ENCODE measurements at regions not wholly inside any gene's neighbourhood (a gene's known extent, or its start where the extent isn't known, plus 50 kb on each side); places are given as distances from the start of the nearest gene placed in this dataset.

DNA sequence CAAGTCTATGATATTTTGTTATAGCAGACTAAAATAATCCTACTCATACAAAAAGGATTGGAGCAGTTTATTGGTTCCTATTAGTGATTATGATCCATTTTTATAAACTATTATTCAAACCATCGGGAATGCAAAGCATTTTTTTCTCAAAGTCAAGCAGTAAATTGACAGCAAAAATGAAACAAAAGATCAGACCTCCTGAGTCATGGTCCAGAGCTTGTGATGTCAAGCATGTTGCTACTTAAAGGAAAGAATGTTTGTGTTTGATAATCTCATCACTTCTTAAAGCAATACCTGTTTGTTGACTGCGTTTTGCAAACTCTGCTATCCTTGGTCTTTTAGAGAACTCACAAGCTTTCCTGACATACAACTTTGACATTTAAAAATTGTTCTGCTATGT is 204.4 kb downstream of the SAMD5 start:
- intact Hi-C loops (cut with micrococcal nuclease): no loop called here

DNA sequence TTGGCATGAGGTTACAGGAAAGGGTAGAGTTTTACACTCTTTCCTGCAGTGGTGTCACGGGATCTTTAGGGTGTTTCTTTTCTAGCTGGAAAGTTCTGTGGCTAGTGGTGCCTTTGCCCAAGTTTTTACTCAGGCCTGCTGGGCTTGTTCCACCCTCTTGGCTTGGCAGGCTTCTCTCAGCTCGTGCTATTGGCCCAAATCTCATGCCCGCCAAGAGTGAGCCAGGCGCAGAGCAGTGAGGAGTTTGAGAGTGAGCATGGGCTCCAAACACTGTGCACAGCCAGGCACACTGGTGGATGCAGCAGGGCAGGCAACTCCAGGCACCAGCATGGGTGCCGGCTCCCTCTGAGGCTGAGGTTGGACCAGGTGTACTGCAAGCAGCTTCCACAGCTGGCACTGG is 206.5 kb downstream of the SAMD5 start:
- intact Hi-C loops (cut with micrococcal nuclease): no loop called here

DNA sequence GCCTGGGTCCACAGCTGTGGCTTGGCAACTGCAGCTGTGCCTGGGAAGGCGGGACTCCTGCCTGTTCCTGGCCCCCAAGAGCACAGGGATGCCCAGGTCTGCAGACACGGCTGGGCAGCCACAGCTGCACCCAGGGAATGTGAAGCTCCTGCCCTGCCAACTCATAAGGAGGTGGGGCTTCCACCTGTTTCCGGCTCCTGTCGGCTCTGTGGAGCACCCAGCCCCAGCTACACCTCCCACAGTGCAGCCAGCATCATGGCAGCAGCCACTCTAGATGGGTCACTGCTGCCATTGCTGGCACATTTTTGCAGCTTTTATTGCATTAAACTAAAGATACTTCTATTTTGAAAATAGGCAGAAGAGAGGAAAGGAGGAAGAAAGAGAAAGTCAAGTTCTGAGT is 207.9 kb downstream of the SAMD5 start:
- intact Hi-C loops (cut with micrococcal nuclease): no loop called here

DNA sequence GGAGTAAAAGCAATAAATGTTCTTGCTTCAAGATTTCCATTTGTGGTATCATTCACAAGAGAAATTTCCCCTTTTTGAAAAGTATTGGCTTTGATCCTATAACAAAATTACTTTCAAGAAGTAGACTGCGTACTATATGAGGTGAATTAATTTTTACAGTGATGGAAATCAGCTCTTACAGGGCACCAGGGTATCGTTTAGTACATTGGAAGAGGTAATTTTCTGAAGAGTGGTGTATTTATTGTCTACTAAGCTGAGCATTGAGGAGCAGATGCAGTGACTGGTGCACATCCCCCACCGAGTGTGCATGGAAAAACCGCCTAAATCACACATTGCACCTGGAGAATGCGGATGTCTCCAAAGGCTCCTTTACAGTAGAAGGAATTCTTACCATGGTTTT is 209.5 kb downstream of the SAMD5 start:
- intact Hi-C loops (cut with micrococcal nuclease): no loop called here

DNA sequence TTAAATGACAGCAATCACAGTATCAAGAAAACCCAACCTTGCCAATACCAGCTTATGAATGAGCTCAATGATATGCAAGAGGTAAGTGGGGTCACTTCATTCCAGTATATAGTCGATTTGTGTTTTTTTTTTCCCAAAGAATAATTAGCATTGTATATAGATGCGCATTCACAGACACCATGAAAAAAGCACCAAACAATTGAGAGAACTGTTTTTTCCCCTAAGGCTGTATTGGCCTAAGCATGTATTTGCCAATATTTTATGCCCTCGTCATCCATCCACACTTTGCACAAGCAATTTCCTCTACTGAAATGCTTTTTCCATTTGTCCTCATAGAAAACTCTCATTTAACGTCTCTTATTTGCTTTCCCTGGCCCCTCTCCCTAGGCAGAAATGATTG is 213.7 kb downstream of the SAMD5 start:
- intact Hi-C loops (cut with micrococcal nuclease): no loop called here

DNA sequence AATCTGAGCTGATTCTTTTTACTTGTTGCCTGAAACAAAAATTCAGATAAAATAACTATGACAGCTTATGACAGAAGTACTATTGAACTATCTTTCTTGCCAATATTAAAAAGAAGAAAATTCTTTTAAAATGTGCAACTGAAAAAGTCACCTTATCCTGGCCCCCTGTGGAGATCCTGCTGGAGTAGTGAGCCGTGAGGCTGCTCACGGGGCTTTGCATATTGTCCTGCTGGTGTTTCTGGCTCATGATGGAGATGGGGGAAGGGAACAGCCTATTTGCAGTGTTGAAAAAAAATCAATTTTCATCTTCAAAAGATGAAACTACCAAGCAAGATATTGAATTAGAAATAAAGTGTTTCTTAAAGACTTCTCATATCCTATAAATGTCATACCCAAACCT is 216.0 kb downstream of the SAMD5 start:
- intact Hi-C loops (cut with micrococcal nuclease): no loop called here

DNA sequence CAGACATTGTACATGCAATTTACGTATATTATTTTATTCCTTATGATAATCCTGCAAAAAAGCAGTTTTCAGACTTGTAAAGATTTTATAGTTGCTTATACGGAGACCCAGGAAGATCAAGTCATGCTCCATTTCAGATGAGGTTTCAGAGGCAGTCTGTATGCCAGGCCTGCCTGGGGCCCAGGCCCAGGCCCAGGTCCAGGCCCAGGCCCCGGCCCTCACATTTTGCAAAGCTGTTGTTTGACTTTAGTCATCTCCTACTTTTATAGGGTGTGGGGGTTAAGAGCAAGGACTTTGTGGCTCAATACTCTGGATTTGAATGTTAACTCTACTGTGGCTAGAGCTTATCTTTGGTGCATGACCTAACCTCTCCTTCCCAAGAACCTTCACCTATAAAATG is 217.9 kb downstream of the SAMD5 start:
- intact Hi-C loops (cut with micrococcal nuclease): no loop called here

DNA sequence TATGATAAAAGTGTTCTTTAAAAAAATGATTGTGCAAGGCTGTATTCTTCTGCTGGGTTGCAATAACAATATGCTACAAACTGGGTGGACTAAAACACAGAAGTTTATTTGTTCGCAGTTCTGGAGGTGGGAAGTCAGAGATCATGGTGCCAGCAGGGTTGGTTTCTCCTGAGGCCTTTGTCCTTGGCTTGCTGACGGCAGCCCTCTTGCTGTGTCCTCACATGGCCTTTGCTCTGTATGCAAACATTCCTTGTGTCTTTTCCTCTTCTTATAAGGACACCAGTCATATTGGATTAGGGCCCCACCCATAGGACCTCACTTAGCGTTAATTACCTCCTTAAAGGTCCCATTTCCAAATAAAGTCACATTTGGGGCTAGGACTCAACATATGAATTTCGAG is 220.4 kb downstream of the SAMD5 start:
- intact Hi-C loops (cut with micrococcal nuclease): no loop called here

DNA sequence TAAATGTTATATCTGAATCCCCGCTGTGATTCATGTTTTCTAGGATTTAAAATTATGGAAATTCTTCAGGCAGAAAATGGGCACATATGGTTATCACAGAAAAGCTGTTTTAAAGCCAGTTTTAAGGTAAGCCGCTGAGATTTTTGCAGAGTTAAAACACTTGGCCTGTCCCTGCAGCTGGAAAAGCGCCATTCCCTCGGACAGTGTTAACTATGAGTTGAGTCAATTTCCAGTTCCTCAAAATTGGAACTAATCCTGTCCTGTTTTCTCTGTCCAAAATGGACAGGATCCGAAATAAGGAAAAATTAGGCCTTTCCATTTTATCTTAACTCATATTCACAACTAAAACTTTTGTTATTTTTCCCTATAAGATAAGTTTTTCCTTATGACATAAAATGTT is 225.2 kb downstream of the SAMD5 start:
- intact Hi-C loops (cut with micrococcal nuclease): no loop called here

DNA sequence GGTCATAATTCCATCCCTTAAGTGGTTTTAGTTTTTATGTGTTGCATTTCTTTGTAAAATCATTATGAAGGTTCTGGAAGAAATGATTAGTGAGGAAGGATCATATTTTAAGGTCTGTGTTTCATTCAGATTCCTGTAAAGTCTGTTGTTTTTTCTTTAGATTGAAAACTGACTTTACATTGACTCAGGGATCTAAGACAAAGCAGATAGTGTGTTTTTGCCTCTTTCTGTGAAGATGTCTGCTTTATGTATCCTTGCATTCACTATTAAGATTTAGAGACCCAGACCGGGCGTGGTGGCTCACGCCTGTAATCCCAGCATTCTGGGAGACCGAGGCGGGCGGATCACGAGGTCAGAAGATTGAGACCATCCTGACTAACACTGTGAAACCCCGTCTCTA is 225.7 kb downstream of the SAMD5 start:
- intact Hi-C loops (cut with micrococcal nuclease): no loop called here

DNA sequence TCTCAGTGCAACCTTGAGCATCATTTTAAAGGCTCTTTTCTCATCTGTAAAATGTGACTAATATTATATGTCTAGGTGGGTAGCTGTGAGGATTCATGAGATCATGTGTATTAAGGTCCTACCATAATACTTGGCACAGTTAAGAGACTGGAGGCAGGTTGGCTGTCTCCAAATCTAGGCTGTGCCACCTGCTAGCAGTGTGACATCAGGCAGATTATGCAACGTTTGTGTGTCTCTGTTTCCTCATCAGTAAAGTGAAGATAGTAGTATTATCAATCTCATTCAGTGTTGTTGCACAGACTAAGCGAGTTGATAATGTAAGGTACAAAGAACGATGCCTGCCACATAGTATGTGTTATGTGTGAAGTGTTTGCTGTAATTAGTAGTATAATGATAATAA is 227.4 kb downstream of the SAMD5 start:
- intact Hi-C loops (cut with micrococcal nuclease): no loop called here

DNA sequence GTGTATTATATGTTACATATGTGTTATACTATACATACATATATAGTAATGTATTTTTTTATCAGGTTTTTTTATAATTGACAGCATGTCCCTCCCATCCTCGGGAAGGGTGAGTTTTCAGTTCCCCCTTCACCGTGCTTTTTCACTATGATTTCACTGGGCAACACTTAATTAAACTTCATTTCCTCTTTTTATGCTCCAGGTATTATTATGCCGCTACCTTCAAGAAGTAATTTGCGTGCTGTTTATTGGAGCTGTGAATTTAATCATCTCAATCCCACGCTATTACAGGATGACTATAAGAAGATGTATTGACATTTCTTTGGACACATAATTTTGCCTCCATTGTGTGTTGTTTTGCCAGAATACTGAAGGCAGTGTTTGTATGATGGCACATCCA is 228.6 kb downstream of the SAMD5 start:
- intact Hi-C loops (cut with micrococcal nuclease): no loop called here

DNA sequence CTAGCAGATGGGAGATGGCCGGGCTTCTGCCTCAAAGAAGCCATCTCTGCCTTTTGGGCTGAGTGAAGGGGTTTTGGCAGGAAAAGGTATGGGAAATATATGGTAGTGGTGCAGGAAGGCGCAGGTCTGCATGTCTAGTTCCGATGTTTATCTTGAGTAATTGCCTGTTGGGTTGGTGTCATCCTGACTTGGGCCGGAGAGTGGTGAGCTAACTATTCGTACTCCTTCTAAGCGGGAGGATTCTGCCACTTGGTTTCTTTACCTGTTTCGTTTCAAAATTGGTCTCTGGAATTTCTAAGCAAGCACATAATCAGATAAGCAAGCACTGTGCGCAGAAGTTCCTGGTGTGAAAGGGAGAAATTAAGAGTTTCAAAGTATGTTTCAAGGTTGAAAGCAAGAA is 229.6 kb downstream of the SAMD5 start:
- intact Hi-C loops (cut with micrococcal nuclease): no loop called here

DNA sequence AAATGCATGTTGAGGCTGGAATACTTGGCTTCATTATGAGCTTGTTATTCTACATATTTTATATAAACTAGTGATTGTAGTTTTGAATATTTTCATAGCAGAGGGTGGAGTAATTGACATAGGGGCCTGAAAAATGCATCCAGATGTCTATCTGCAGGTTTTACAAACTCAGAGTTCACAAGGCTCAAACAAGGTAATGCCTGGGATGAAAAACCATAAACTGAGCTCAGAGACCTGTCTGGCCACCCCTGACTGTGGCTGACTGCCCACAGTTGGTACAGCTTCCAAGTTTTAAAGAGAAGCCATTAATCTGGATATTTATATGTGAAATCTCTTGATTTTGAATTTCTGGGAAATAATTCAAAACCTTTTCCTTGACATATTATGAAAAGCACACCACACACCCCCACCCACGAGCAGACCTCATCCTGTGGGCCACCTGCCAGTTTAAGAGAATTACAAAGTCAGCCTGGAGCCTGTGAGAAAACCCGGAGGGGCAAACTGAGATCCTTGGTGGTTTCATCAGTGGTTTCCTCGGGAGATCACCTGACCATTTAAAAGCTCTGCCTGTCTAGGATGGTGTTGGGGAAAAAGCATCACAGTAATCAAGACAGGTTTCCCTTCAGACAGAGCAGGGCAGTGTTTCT is 230.1 kb downstream of the SAMD5 start:
- intact Hi-C loops (cut with micrococcal nuclease): no loop called here

DNA sequence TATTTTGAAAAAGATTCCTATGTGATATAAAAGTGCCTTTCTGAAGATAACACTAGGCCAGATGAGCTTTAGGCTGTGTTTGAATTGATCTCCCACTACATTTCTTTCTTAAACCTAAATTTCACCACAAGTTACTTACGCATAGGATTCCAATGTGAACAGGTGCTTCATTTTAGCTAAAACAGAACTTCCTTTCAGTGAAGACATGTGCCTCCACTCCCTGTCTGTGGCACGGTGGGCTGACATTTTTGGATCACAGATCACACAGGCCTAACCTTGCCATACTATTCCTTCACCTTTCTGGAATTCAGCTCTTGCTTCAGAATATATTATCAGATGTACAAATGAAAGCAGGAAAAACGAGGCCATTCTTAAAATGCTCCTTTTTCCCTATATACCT is 231.8 kb downstream of the SAMD5 start:
- intact Hi-C loops (cut with micrococcal nuclease): no loop called here

DNA sequence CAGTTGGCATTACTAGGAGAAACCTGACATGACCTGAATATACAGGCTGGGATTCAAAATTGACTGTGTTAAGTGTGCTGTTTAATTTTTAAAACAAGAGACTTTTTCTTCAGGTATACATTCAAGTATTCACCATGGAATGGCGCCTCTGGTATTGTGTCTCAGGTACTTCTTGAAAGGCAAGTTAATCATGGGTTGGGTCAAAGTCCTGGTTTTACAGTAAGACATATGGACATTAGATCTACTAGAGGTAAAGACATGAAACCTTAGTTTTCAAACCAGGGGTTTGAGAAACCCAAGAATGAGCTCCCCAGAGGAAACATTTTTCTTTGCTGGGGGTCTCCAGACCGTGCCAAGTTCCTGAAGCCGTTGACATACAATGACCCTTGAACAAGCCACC is 232.4 kb downstream of the SAMD5 start:
- intact Hi-C loops (cut with micrococcal nuclease): no loop called here

DNA sequence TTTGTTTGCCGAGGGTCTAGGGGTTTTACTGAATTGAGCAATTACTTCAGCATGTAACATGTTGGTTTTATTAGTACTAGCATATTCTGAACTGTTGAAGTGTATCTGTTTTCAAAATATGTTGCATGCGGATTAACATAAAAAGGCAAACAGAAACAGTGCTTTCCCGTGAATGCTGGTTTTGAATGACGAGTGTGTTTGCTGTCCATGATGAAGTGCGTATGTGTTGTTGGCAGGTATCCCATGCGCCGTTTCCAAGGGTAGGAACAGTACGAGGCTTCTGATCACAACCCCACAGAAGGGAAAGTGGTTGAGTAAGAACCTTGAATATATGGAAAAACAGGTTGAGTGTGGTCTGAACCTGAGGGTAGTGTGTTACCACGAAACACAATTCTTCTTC is 232.9 kb downstream of the SAMD5 start:
- intact Hi-C loops (cut with micrococcal nuclease): no loop called here

DNA sequence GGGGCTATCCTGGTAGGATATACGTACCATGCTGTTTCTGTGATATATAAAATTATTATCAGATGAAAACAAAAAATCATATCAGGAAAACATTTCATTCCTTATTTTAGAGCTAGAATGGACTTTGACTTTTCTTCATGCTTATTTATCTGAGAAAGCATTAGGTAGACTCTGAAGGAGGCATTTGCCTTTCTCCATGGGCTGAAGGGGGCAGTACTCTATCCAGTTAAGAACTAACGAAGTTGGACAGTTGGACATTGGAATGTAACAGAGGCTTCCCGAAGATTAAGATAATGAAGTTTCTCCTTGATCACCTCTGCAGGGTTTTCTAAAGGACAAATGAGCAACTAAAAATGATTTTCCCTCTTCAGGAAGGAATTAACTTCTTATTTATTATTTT is 233.9 kb downstream of the SAMD5 start:
- intact Hi-C loops (cut with micrococcal nuclease): no loop called here

DNA sequence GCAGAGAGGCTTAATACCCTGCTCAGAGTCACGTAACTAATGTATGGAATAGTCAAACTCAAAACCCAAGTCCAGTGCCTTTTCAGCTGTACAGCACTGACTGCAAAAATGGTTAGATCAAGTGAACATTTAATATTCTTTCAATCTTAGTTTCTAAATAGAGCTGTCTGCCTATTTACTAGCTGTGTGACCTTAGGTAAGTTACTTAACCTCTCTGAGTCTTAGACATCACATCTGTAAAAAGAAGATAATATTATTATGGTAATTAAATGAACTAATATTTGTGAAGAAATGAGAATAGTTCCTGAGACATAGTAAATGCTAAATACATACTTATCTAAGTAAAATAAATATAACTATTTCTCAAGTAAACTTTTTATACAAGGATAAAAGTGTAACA is 235.5 kb downstream of the SAMD5 start:
- intact Hi-C loops (cut with micrococcal nuclease): no loop called here

DNA sequence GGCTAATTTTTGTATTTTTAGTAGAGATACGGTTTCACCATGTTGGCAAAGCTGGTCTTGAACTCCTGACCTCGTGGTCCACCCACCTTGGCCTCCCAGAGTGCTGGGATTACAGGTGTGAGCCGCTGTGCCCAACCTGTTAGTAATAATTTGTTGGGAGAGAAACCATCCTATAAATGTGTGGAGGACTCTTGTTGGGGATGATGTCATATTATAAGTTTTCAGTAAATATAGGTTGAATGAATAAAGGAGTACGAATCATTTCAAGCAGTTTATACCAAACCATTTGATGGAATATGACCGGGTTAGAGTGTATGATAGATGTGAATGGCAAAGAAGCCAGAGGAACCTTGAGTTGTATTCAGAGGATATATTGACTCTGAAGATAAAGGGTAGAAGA is 240.8 kb downstream of the SAMD5 start:
- intact Hi-C loops (cut with micrococcal nuclease): no loop called here

DNA sequence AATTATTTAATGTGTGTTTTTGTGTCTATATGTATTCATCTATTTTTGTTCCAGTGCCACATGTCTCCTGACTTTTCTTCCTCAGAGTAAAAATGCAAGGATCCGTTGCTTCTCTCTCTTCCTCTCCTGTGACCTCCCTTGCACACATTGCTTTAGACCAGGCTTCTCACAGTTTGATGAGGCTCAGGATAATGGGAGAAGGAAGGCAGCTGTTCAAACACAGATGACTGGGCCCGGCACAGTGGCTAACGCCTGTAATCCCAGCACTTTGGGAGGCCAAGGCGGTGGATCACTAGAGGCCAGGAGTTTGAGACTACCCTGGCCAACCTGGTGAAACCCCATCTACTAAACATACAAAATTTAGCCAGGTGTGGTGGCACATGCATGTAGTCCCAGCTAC is 241.9 kb downstream of the SAMD5 start:
- intact Hi-C loops (cut with micrococcal nuclease): no loop called here

DNA sequence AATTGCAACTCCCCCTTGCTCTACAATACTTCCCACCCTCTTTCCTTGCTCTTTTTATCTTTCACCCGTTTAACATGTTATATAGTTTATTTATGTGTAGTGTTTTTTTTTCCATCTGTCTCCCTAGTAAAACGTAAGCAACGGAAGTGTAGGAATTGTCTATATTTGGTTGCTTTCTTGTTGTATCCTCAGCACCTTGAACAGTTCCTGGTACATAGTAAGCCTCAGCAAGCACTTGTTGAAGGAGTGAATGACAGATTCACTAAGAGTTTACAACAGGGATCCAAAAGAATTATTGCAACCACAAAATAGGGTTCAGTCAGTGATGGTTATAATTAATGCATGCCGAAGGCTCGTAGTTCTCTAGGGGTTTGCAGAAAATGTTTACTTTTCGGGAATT is 242.7 kb downstream of the SAMD5 start:
- intact Hi-C loops (cut with micrococcal nuclease): no loop called here

DNA sequence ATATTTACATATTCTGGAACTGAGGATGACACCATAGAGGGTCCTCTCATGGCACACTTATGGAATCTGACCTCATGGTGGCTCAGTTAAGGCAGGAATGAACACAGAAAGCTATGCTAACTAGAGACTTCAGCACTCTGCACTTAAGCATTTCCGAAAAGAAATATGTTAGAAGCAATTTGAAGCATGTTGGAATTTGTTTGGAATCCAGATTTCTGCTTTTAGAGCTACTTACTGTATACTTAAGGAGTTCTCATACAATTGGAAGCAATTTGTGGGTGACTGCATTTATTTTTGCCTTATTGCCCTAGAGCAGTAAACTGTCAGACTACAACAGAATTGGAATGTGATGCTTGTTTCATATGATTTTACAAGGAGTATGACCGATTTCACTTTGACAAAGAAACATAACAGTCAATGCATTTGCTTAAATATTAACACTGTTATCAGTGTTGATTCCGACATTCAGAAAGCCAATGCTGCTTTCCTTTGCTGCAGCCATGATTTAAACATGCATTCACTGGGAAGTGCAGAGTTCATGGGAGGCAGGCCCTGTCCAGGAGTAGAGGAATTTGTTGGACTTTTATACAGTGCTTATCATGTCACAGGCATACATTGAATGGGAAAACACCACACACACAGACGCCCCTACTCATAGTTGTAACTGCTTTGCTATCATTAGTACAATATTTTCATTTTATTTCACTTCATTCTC is 244.4 kb downstream of the SAMD5 start:
- intact Hi-C loops (cut with micrococcal nuclease): no loop called here

DNA sequence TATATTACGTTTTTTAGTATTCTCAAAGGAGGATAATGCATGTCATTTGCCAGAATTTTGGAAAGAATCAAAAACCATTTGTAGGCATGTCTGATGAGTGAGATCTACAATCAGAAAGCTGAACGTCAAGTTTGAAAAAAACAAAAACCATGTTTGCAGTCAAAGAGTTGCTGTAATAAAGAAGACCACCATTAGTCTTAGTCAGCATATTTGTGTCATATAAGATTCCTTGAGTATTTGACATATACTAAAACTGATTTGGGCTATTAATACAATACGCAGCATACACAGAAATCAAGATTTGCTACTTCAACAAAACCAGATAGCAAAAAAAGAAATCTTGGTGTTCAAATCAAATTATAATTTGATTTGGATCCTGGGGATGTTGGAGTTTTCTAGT is 247.5 kb downstream of the SAMD5 start:
- intact Hi-C loops (cut with micrococcal nuclease): no loop called here
